IPS DF 6.9 (cell line): ENCODE measurements at regions not wholly inside any gene's neighbourhood (a gene's known extent, or its start where the extent isn't known, plus 50 kb on each side); places are given as distances from the start of the nearest gene placed in this dataset.

Experiments
- DNase-seq: peaks from one replicate; pipeline ENCODE4 v3.0.0-alpha.2; 2013; ENCODE audit warnings: low read depth, low spot score
- H3K27ac ChIP-seq: one replicate; pipeline ENCODE4 v1.5.1; 2013; ENCODE audit warnings: low read length, control low read depth
- H3K27me3 ChIP-seq: 2 replicates; pipeline ENCODE4 v1.6.1; 2013; ENCODE audit warnings: mild to moderate bottlenecking, low read length; ENCODE audit not compliant: control insufficient read depth, insufficient read depth
- H3K36me3 ChIP-seq: 2 replicates; pipeline ENCODE4 v1.6.1; 2013; ENCODE audit warnings: low read length; ENCODE audit not compliant: control insufficient read depth, insufficient read depth
- H3K4me1 ChIP-seq: 2 replicates; pipeline ENCODE4 v1.6.1; 2013; ENCODE audit warnings: low read length; ENCODE audit not compliant: control insufficient read depth, insufficient read depth
- H3K4me3 ChIP-seq: 2 replicates; pipeline ENCODE4 v1.5.1; 2013; ENCODE audit warnings: mild to moderate bottlenecking, low read length
- H3K9me3 ChIP-seq: 2 replicates; pipeline ENCODE4 v1.6.1; 2013; ENCODE audit warnings: low read length, inconsistent platforms; ENCODE audit not compliant: control insufficient read depth, insufficient read depth
- WGBS: extraction: QIAGEN DNeasy Blood & Tissue Kit; methylation state at CpG from one replicate; pipeline ENCODE4 v1.1.7; 2013; ENCODE audit warnings: mixed read lengths, missing lambda C conversion rate; ENCODE audit not compliant: insufficient read length, insufficient coverage; 5-methylcytosine and 5-hydroxymethylcytosine counted together

- H3K27me3 ChIP-seq, result no peaks in the 10 kb centered on the region
- no peak overlapping the region for H3K4me3 ChIP-seq
- H3K27ac ChIP-seq, result no peak overlapping the region
- no CpG with 5 or more reads among the region's 4 CpGs for WGBS
- no peaks in the 10 kb centered on the region for H3K36me3 ChIP-seq
- H3K9me3 ChIP-seq, result no peaks in the 10 kb centered on the region
- no peaks in the 10 kb centered on the region for H3K4me1 ChIP-seq
- no peak for DNase-seq
These were observed 457.9 kb downstream of the SI start for GRCh38 chr3:164620423-164620822.

- Histone ChIP-seq H3K4me1 (no peaks in the 10 kb centered on the region), H3K9me3 (no peaks in the 10 kb centered on the region), H3K36me3 (no peaks in the 10 kb centered on the region), H3K4me3 (no peak overlapping the region), H3K27me3 (no peaks in the 10 kb centered on the region), H3K27ac (no peak overlapping the region)
- no peak for DNase-seq
These were observed 465.5 kb downstream of the SI start for GRCh38 chr3:164612751-164613150.

- no peak for DNase-seq
- Histone ChIP-seq H3K9me3 (no peaks in the 10 kb centered on the region), H3K27ac (no peak overlapping the region), H3K4me1 (no peaks in the 10 kb centered on the region), H3K36me3 (no peaks in the 10 kb centered on the region), H3K4me3 (no peak overlapping the region), H3K27me3 (no peaks in the 10 kb centered on the region)
- no CpG with 5 or more reads among the region's 7 CpGs for WGBS
These were observed 469.6 kb downstream of the SI start for GRCh38 chr3:164608554-164609276.

GRCh38 chr3:164604687-164605086, 473.6 kb downstream of the SI start:
- DNase-seq, result no peak
- WGBS, result no CpG with 5 or more reads among the region's 4 CpGs
- no peaks in the 10 kb centered on the region for H3K36me3 ChIP-seq
- H3K9me3 ChIP-seq, result no peaks in the 10 kb centered on the region
- no peak overlapping the region for H3K27ac ChIP-seq
- no peaks in the 10 kb centered on the region for H3K4me1 ChIP-seq
- no peak overlapping the region for H3K4me3 ChIP-seq
- no peaks in the 10 kb centered on the region for H3K27me3 ChIP-seq

- H3K27me3 ChIP-seq, result no peaks in the 10 kb centered on the region
- H3K9me3 ChIP-seq, result no peaks in the 10 kb centered on the region
- no CpG with 5 or more reads among the region's 2 CpGs for WGBS
- H3K27ac ChIP-seq, result no peak overlapping the region
- H3K4me3 ChIP-seq, result no peak overlapping the region
- DNase-seq, result no peak
- no peaks in the 10 kb centered on the region for H3K36me3 ChIP-seq
- H3K4me1 ChIP-seq, result no peaks in the 10 kb centered on the region
These were observed 500.6 kb downstream of the SI start for GRCh38 chr3:164577667-164578210.

- no peaks in the 10 kb centered on the region for H3K9me3 ChIP-seq
- no peaks in the 10 kb centered on the region for H3K36me3 ChIP-seq
- WGBS, result 100% methylated on average over 3 of the region's 4 CpGs
- no peak overlapping the region for H3K27ac ChIP-seq
- no peak overlapping the region for H3K4me3 ChIP-seq
- H3K27me3 ChIP-seq, result no peaks in the 10 kb centered on the region
- DNase-seq, result no peak
- H3K4me1 ChIP-seq, result no peaks in the 10 kb centered on the region
These were observed 505.9 kb downstream of the SI start for GRCh38 chr3:164572436-164572835.

- H3K4me1 ChIP-seq, result no peaks in the 10 kb centered on the region
- H3K4me3 ChIP-seq, result no peak overlapping the region
- H3K36me3 ChIP-seq, result no peaks in the 10 kb centered on the region
- H3K27ac ChIP-seq, result no peak overlapping the region
- H3K9me3 ChIP-seq, result no peaks in the 10 kb centered on the region
- no peak for DNase-seq
- H3K27me3 ChIP-seq, result no peaks in the 10 kb centered on the region
These were observed 527.4 kb downstream of the SI start for GRCh38 chr3:164550857-164551256.

GRCh38 chr3:164539215-164539614, 539.1 kb downstream of the SI start:
- Histone ChIP-seq H3K27me3 (no peaks in the 10 kb centered on the region), H3K4me1 (no peaks in the 10 kb centered on the region), H3K9me3 (no peaks in the 10 kb centered on the region), H3K27ac (no peak overlapping the region), H3K36me3 (no peaks in the 10 kb centered on the region), H3K4me3 (no peak overlapping the region)
- no peak for DNase-seq
- no CpG with 5 or more reads among the region's 2 CpGs for WGBS

GRCh38 chr3:164537485-164537884, 540.8 kb downstream of the SI start:
- no peaks in the 10 kb centered on the region for H3K36me3 ChIP-seq
- no peak overlapping the region for H3K4me3 ChIP-seq
- DNase-seq, result no peak
- no peaks in the 10 kb centered on the region for H3K9me3 ChIP-seq
- H3K27ac ChIP-seq, result no peak overlapping the region
- no peaks in the 10 kb centered on the region for H3K27me3 ChIP-seq
- no peaks in the 10 kb centered on the region for H3K4me1 ChIP-seq

- no CpG with 5 or more reads among the region's 3 CpGs for WGBS
- no peaks in the 10 kb centered on the region for H3K27me3 ChIP-seq
- H3K9me3 ChIP-seq, result no peaks in the 10 kb centered on the region
- H3K36me3 ChIP-seq, result no peaks in the 10 kb centered on the region
- H3K4me3 ChIP-seq, result no peak overlapping the region
- H3K27ac ChIP-seq, result no peak overlapping the region
- no peak for DNase-seq
- H3K4me1 ChIP-seq, result no peaks in the 10 kb centered on the region
These were observed 545.0 kb downstream of the SI start for GRCh38 chr3:164533275-164533674.

GRCh38 chr3:164526250-164526649, 552.0 kb downstream of the SI start:
- WGBS, result no CpG with 5 or more reads among the region's 2 CpGs
- no peaks in the 10 kb centered on the region for H3K9me3 ChIP-seq
- H3K27me3 ChIP-seq, result no peaks in the 10 kb centered on the region
- H3K4me3 ChIP-seq, result no peak overlapping the region
- no peak for DNase-seq
- no peaks in the 10 kb centered on the region for H3K36me3 ChIP-seq
- H3K27ac ChIP-seq, result no peak overlapping the region
- no peaks in the 10 kb centered on the region for H3K4me1 ChIP-seq
